ENCODE measurements at regions not wholly inside any gene's neighbourhood (a gene's known extent, or its start where the extent isn't known, plus 50 kb on each side); places are given as distances from the start of the nearest gene placed in this dataset.

GRCh38 chr1:55375617-55376258 is 160.6 kb upstream of the USP24 start:
- Histone ChIP-seq H3K36me3 (replicated peaks; ENCODE audit: low read depth, low read length) (no peaks in the 10 kb centered on the region), H3K4me3 (ENCODE audit: low read length) (no peak overlapping the region), H3K9me3 (ENCODE audit: insufficient read depth, low read length) (no peaks in the 10 kb centered on the region), H3K4me1 (ENCODE audit: low read length) (no peaks in the 10 kb centered on the region), H3K79me2 (ENCODE audit: low read length) (no peaks in the 10 kb centered on the region), H4K20me1 (ENCODE audit: insufficient read depth, low read length) (no peaks in the 10 kb centered on the region), H3K4me2 (ENCODE audit: low read length) (no peak overlapping the region), H2AFZ (ENCODE audit: low read depth, low read length) (no peak overlapping the region), H3K9ac (ENCODE audit: low read length) (no peak overlapping the region), H3K27me3 (ENCODE audit: low read depth, low read length) (no peaks in the 10 kb centered on the region), H3K27ac (ENCODE audit: low read length) (no peak overlapping the region)
- no peak for TF ChIP-seq EZH2phosphoT487 (IDR thresholded peaks at IDR 0.05; ENCODE audit: low read depth)
- peak; percentile 65 for TF ChIP-seq CTCF (IDR thresholded peaks at IDR 0.05; ENCODE audit: low read depth, low read length)

- Histone ChIP-seq H3K27ac (ENCODE audit: low read length) (no peak overlapping the region), H3K79me2 (ENCODE audit: low read length) (no peaks in the 10 kb centered on the region), H4K20me1 (ENCODE audit: insufficient read depth, low read length) (no peaks in the 10 kb centered on the region), H3K4me1 (ENCODE audit: low read length) (no peaks in the 10 kb centered on the region), H3K4me3 (ENCODE audit: low read length) (no peak overlapping the region), H3K9me3 (ENCODE audit: insufficient read depth, low read length) (no peaks in the 10 kb centered on the region), H3K9ac (ENCODE audit: low read length) (no peak overlapping the region), H3K27me3 (ENCODE audit: low read depth, low read length) (no peaks in the 10 kb centered on the region), H3K36me3 (replicated peaks; ENCODE audit: low read depth, low read length) (no peaks in the 10 kb centered on the region), H3K4me2 (ENCODE audit: low read length) (no peak overlapping the region), H2AFZ (ENCODE audit: low read depth, low read length) (no peak overlapping the region)
- TF ChIP-seq CTCF (IDR thresholded peaks at IDR 0.05; ENCODE audit: low read depth, low read length) = no peak
- no peak for TF ChIP-seq EZH2phosphoT487 (IDR thresholded peaks at IDR 0.05; ENCODE audit: low read depth)
Observed at GRCh38 chr1:55374801-55375616, 159.8 kb upstream of the USP24 start.

GRCh38 chr1:55374216-55374615 is 159.1 kb upstream of the USP24 start:
- no peaks in the 10 kb centered on the region for H3K36me3 ChIP-seq (replicated peaks; ENCODE audit: low read depth, low read length)
- no peaks in the 10 kb centered on the region for H3K9me3 ChIP-seq (ENCODE audit: insufficient read depth, low read length)
- H3K9ac ChIP-seq (ENCODE audit: low read length) = no peak overlapping the region
- H3K27me3 ChIP-seq (ENCODE audit: low read depth, low read length) = no peaks in the 10 kb centered on the region
- H3K79me2 ChIP-seq (ENCODE audit: low read length) = no peaks in the 10 kb centered on the region
- no peaks in the 10 kb centered on the region for H4K20me1 ChIP-seq (ENCODE audit: insufficient read depth, low read length)
- no peak overlapping the region for H2AFZ ChIP-seq (ENCODE audit: low read depth, low read length)
- no peak overlapping the region for H3K4me2 ChIP-seq (ENCODE audit: low read length)
- no peak overlapping the region for H3K4me3 ChIP-seq (ENCODE audit: low read length)
- no peaks in the 10 kb centered on the region for H3K4me1 ChIP-seq (ENCODE audit: low read length)
- no peak overlapping the region for H3K27ac ChIP-seq (ENCODE audit: low read length)
- TF ChIP-seq EZH2phosphoT487 (IDR thresholded peaks at IDR 0.05; ENCODE audit: low read depth) (no peak), CTCF (IDR thresholded peaks at IDR 0.05; ENCODE audit: low read depth, low read length) (no peak)

GRCh38 chr1:55369474-55369873 is 154.3 kb upstream of the USP24 start:
- Histone ChIP-seq H3K27me3 (ENCODE audit: low read depth, low read length) (no peaks in the 10 kb centered on the region), H3K79me2 (ENCODE audit: low read length) (no peaks in the 10 kb centered on the region), H3K4me1 (ENCODE audit: low read length) (no peaks in the 10 kb centered on the region), H3K4me2 (ENCODE audit: low read length) (no peak overlapping the region), H3K27ac (ENCODE audit: low read length) (no peak overlapping the region), H3K4me3 (ENCODE audit: low read length) (no peak overlapping the region), H4K20me1 (ENCODE audit: insufficient read depth, low read length) (no peaks in the 10 kb centered on the region), H2AFZ (ENCODE audit: low read depth, low read length) (no peak overlapping the region), H3K9ac (ENCODE audit: low read length) (no peak overlapping the region), H3K36me3 (replicated peaks; ENCODE audit: low read depth, low read length) (no peaks in the 10 kb centered on the region), H3K9me3 (ENCODE audit: insufficient read depth, low read length) (no peaks in the 10 kb centered on the region)
- TF ChIP-seq CTCF (IDR thresholded peaks at IDR 0.05; ENCODE audit: low read depth, low read length) (no peak), EZH2phosphoT487 (IDR thresholded peaks at IDR 0.05; ENCODE audit: low read depth) (no peak)

All from OCI-LY3 (cell line).